ENCODE measurements at regions not wholly inside any gene's neighbourhood (a gene's known extent, or its start where the extent isn't known, plus 50 kb on each side); places are given as distances from the start of the nearest gene placed in this dataset.

DNA sequence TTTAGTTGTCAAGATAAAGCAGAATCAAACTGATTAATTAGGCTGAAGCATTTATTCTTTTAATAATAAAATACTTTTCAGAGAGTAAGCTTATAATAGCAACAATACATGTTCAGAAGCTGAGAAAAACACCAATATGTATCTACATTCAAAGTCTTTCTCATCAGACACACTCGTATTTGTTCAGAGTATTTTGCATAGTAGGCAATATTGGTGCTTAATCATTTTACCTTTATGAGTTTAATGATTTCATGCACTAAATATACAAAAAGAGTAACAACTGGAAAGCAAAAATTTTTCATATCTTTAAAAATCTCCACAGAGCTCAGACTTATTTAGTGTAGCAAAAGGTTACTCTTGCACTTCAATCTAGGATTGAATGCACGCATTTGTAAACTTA, 313.9 kb downstream of the ZEB2 start:
- Histone ChIP-seq H3K27me3 (ENCODE audit: control insufficient read depth, insufficient read depth, low read length) (no peaks in the 10 kb centered on the region), H3K4me3 (ENCODE audit: low read depth, low read length) (no peak overlapping the region), H3K27ac (ENCODE audit: low read depth, low read length) (no peak overlapping the region), H3K9me3 (ENCODE audit: control insufficient read depth, insufficient read depth, low read length) (no peaks in the 10 kb centered on the region)
- ChIA-PET POLR2A (no interaction called here), CTCF (no interaction called here)
- TF ChIP-seq CTCF (IDR thresholded peaks at IDR 0.05; ENCODE audit: low read depth, low read length) = no peak
- DNase-seq (ENCODE audit: low read depth, low spot score) = no peak

GRCh38 chr2:144201868-144202468, 318.0 kb downstream of the ZEB2 start:
- no peak overlapping the region for H3K27ac ChIP-seq (ENCODE audit: low read depth, low read length)
- H3K4me3 ChIP-seq (ENCODE audit: low read depth, low read length) = no peak overlapping the region
- no peaks in the 10 kb centered on the region for H3K9me3 ChIP-seq (ENCODE audit: control insufficient read depth, insufficient read depth, low read length)
- ChIA-PET CTCF (no interaction called here), POLR2A (interaction anchor here (0.6 kb wide), 1 partner anchor 77 kb away, joined by 4 read pairs; no protein-coding TSS in a partner anchor)
- no peak for DNase-seq (ENCODE audit: low read depth, low spot score)
- TF ChIP-seq CTCF (IDR thresholded peaks at IDR 0.05; ENCODE audit: low read depth, low read length) = no peak
- H3K27me3 ChIP-seq (ENCODE audit: control insufficient read depth, insufficient read depth, low read length) = no peaks in the 10 kb centered on the region

- Histone ChIP-seq H3K27me3 (ENCODE audit: control insufficient read depth, insufficient read depth, low read length) (no peaks in the 10 kb centered on the region), H3K9me3 (ENCODE audit: control insufficient read depth, insufficient read depth, low read length) (no peaks in the 10 kb centered on the region), H3K27ac (ENCODE audit: low read depth, low read length) (no peak overlapping the region), H3K4me3 (ENCODE audit: low read depth, low read length) (no peak overlapping the region)
- POLR2A ChIA-PET = no interaction called here
- TF ChIP-seq CTCF (IDR thresholded peaks at IDR 0.05; ENCODE audit: low read depth, low read length) = no peak
- CTCF ChIA-PET = interaction anchor here (1.6 kb wide), 1 partner anchor 12 kb away, joined by 4 read pairs; no protein-coding TSS in a partner anchor
- no peak for DNase-seq (ENCODE audit: low read depth, low spot score)
Measured at GRCh38 chr2:144201126-144201525, 318.8 kb downstream of the ZEB2 start.

DNA sequence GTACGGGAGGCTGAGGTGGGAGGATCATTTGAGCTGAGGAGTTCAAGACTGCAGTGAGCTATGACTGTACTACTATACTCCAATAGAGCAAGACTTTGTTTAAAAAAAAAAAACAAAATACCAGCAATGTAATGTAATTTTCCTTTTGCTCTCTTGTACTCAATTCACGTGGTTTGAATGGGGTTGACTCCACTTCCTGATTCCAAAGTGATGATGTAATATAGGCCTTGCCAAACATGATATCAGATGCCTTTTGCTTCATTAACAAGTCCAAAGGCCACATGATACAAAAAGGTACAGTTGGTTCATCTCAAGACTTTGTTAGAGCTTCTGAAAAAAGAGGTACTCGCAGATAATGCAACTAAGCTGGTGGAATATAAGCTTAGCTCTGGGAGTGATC, 321.8 kb downstream of the ZEB2 start:
- TF ChIP-seq CTCF (IDR thresholded peaks at IDR 0.05; ENCODE audit: low read depth, low read length) = no peak
- Histone ChIP-seq H3K27me3 (ENCODE audit: control insufficient read depth, insufficient read depth, low read length) (no peaks in the 10 kb centered on the region), H3K27ac (ENCODE audit: low read depth, low read length) (no peak overlapping the region), H3K9me3 (ENCODE audit: control insufficient read depth, insufficient read depth, low read length) (no peaks in the 10 kb centered on the region), H3K4me3 (ENCODE audit: low read depth, low read length) (no peak overlapping the region)
- DNase-seq (ENCODE audit: low read depth, low spot score) = no peak
- CTCF ChIA-PET = interaction anchor here (0.5 kb wide), 1 partner anchor 48 kb away, joined by 3 read pairs; no protein-coding TSS in a partner anchor
- POLR2A ChIA-PET = no interaction called here

DNA sequence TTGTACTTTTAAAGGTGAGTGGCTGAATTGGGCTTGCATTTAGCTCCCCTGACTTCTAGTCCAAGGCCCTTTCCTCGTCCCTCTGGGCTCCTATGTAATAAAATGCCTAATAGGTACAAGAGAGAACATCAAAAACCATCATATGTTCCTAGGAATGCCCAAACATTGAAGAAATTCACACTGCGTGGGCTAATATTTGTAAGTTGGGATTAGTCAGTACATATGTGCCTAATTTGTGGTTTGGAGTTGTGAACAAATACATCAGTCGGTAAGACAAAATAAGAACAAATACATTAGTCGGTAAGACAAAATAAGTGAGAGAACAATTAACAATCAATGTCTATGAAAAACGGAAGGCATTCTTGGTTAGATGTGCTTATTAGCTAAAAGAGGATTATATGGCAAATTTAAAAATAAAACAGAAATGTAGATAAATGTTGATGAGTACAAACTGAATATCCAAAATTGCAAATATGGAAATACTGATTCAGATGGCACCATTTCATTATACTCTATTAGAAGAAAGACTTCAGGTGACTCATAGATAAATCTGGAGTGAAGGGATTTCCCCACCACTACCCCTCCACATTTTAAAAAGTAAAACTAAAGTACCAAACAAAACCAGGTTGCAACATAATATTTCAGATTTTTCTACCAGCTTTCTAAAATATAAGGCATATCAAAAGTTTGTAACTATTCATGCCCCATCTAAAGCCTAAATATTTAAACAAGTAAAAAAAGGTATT, 325.4 kb downstream of the ZEB2 start:
- POLR2A ChIA-PET = no interaction called here
- no peak for DNase-seq (ENCODE audit: low read depth, low spot score)
- Histone ChIP-seq H3K4me3 (ENCODE audit: low read depth, low read length) (no peak overlapping the region), H3K9me3 (ENCODE audit: control insufficient read depth, insufficient read depth, low read length) (no peaks in the 10 kb centered on the region), H3K27ac (ENCODE audit: low read depth, low read length) (no peak overlapping the region), H3K27me3 (ENCODE audit: control insufficient read depth, insufficient read depth, low read length) (no peaks in the 10 kb centered on the region)
- CTCF ChIA-PET = no interaction called here
- no peak for TF ChIP-seq CTCF (IDR thresholded peaks at IDR 0.05; ENCODE audit: low read depth, low read length)
